Memory B cell (primary cell): ENCODE measurements at regions not wholly inside any gene's neighbourhood (a gene's known extent, or its start where the extent isn't known, plus 50 kb on each side); places are given as distances from the start of the nearest gene placed in this dataset.
"Not testable (repeated sequence)": the region's sequence is repeated elsewhere in the genome, so short reads cannot be mapped to it uniquely, and the experiment has no call there.

Source experiments
- ATAC-seq: fragments of 150-1000 bp; cut with Tn5 transposase; 2 replicates; pipeline ENCODE4 v1.10.0; 2021; ENCODE audit warnings: low read depth, mild to moderate bottlenecking, moderate library complexity
- DNase-seq, 2 donors: peaks; one replicate each; pipeline ENCODE4 v3.0.0; 2022; ENCODE audit warnings: low spot score in 2 of 2
- H3K27ac Mint-ChIP-seq: one replicate; pipeline ENCODE4 v1.8.0; 2022; ENCODE audit warnings: mild to moderate bottlenecking, moderate library complexity, mixed read lengths
- H3K27me3 Mint-ChIP-seq: one replicate; pipeline ENCODE4 v1.8.0; 2022; ENCODE audit warnings: mixed read lengths
- H3K36me3 Mint-ChIP-seq: one replicate; pipeline ENCODE4 v1.8.0; 2022; ENCODE audit warnings: mild to moderate bottlenecking, mixed read lengths
- H3K4me1 Mint-ChIP-seq: one replicate; pipeline ENCODE4 v1.8.0; 2022; ENCODE audit warnings: mixed read lengths
- H3K4me3 Mint-ChIP-seq: one replicate; pipeline ENCODE4 v1.8.0; 2022; ENCODE audit warnings: mild to moderate bottlenecking, moderate library complexity, mixed read lengths
- H3K9me3 Mint-ChIP-seq: one replicate; pipeline ENCODE4 v1.8.0; 2022; ENCODE audit warnings: mixed read lengths

GRCh38 chrX:113492895-113493294 lies 652.3 kb upstream of the AMOT start:
- peaks cover 5% of the 10 kb centered on the region for H3K9me3 Mint-ChIP-seq
- ATAC-seq: no peak
- H3K27me3 Mint-ChIP-seq: no peaks in the 10 kb centered on the region

DNA sequence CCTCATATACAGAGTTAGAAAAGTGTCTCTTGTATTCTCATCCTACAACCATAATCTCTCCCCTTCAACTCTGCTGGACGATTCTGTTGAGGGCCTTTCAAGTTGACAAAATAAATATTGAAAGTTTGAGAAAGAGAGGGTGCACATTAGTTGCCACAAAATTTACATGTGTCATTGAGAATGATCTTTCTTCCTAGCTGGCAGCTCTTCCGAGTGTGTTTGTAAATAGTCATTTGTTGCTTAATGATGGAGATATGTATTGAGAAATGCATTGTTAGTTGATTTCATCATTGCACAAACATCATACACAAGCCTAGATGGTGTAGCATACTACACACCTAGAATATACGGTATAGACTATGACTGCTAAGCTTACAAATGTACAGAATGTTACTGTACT lies 632.8 kb upstream of the AMOT start:
- DNase-seq (no peak), ATAC-seq (no peak)
- Mint-ChIP-seq H3K4me3 (no peak overlapping the region), H3K27me3 (no peaks in the 10 kb centered on the region), H3K36me3 (no peaks in the 10 kb centered on the region), H3K9me3 (no peaks in the 10 kb centered on the region), H3K27ac (peak overlapping the region; percentile 69), H3K4me1 (peaks cover 7% of the 10 kb centered on the region)

More at GRCh38 chrX:113492895-113493294, 652.3 kb upstream of the AMOT start:
- Mint-ChIP-seq H3K4me3 (no peak overlapping the region), H3K27ac (no peak overlapping the region), H3K36me3 (no peaks in the 10 kb centered on the region), H3K4me1 (no peaks in the 10 kb centered on the region)
- no peak for DNase-seq

DNA sequence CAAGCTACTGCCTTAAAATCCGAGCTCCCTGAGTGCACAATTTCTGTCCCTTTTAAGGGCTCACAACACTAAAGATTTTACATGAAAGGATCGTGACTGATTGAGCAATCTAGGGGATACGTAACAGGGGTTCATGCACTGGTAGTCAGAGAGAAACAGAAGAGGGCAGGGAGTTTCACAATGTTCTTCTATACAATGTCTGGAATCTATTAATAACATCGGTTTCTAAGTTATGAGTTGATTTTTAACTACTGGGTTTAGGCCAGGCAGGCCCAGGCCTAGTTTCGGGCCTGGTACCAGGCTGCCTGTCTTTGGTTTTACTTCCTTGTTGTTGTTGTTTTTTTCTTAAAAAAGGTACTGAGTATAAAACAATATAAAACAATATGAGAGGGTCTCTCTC lies 632.4 kb upstream of the AMOT start:
- DNase-seq, H3K9me3 Mint-ChIP-seq, H3K4me1 Mint-ChIP-seq, H3K36me3 Mint-ChIP-seq, ATAC-seq, H3K27me3 Mint-ChIP-seq, H3K4me3 Mint-ChIP-seq: not testable (repeated sequence)
- peak overlapping the region; percentile 69 for H3K27ac Mint-ChIP-seq

DNA sequence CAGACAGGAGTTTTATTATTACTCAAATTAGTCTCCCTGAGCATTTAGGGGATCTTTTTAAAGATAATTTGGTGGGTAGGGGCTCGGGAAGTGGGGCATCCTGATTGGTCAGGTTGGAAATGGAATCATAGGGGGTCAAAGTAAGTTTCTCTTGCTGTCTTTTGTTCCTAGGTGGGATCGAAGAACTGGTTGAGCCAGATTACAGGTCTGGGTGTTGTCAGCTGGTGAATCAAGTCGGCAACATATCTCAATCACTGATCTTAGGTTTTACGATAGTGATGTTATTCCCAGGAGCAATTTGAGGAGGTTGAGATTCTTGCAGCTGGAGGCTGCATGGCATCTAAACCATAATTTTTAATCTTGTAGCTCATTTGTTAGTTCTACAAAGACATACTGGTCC lies 629.5 kb upstream of the AMOT start:
- ATAC-seq (no peak), DNase-seq (no peak)
- H3K27ac Mint-ChIP-seq: no peak overlapping the region
- H3K36me3 Mint-ChIP-seq: no peaks in the 10 kb centered on the region
- no peaks in the 10 kb centered on the region for H3K9me3 Mint-ChIP-seq
- no peaks in the 10 kb centered on the region for H3K27me3 Mint-ChIP-seq
- no peak overlapping the region for H3K4me3 Mint-ChIP-seq
- H3K4me1 Mint-ChIP-seq: peaks cover 7% of the 10 kb centered on the region

GRCh38 chrX:113457719-113458118 lies 617.1 kb upstream of the AMOT start:
- no peaks in the 10 kb centered on the region for H3K27me3 Mint-ChIP-seq
- peaks cover 2% of the 10 kb centered on the region for H3K9me3 Mint-ChIP-seq
- H3K4me1 Mint-ChIP-seq: no peaks in the 10 kb centered on the region
- H3K4me3 Mint-ChIP-seq: no peak overlapping the region
- H3K27ac Mint-ChIP-seq: no peak overlapping the region
- DNase-seq: no peak
- no peak for ATAC-seq
- no peaks in the 10 kb centered on the region for H3K36me3 Mint-ChIP-seq

DNA sequence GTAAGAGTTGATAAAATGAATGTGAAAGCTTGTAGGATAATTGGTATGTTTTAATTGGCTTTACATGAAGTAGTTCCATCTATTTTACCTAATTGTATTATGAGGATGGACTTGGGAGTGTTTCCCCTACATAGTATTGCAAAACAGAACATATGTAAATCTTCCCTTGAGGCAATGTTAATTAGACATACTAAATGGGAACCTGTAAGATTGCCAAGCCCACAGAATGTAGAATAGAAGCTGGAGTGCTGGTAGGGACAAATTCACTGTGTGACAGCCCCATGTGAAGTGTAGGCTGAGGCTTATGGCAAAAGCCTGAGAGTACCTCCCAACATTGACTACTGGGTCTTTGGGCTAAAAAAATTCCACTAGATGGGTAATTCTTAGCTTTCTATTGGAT lies 615.0 kb upstream of the AMOT start:
- H3K4me3 Mint-ChIP-seq: no peak overlapping the region
- H3K27me3 Mint-ChIP-seq: no peaks in the 10 kb centered on the region
- no peaks in the 10 kb centered on the region for H3K36me3 Mint-ChIP-seq
- DNase-seq (no peak), ATAC-seq (no peak)
- no peak overlapping the region for H3K27ac Mint-ChIP-seq
- H3K4me1 Mint-ChIP-seq: no peaks in the 10 kb centered on the region
- peaks cover 2% of the 10 kb centered on the region for H3K9me3 Mint-ChIP-seq

- Mint-ChIP-seq H3K36me3 (peaks cover 2% of the 10 kb centered on the region), H3K27ac (no peak overlapping the region), H3K9me3 (peaks cover 5% of the 10 kb centered on the region), H3K4me3 (no peak overlapping the region), H3K27me3 (peaks cover 2% of the 10 kb centered on the region), H3K4me1 (no peaks in the 10 kb centered on the region)
- DNase-seq (no peak), ATAC-seq (no peak)
Measured at GRCh38 chrX:113429011-113429410, 588.4 kb upstream of the AMOT start.

GRCh38 chrX:113422323-113422722 lies 581.7 kb upstream of the AMOT start:
- DNase-seq (no peak), ATAC-seq (peak; percentile 50)
- Mint-ChIP-seq H3K27ac (peak overlapping the region; percentile 76), H3K4me1 (peaks cover 3% of the 10 kb centered on the region), H3K9me3 (peaks cover 2% of the 10 kb centered on the region), H3K27me3 (no peaks in the 10 kb centered on the region), H3K36me3 (no peaks in the 10 kb centered on the region), H3K4me3 (peak overlapping the region; percentile 65)

DNA sequence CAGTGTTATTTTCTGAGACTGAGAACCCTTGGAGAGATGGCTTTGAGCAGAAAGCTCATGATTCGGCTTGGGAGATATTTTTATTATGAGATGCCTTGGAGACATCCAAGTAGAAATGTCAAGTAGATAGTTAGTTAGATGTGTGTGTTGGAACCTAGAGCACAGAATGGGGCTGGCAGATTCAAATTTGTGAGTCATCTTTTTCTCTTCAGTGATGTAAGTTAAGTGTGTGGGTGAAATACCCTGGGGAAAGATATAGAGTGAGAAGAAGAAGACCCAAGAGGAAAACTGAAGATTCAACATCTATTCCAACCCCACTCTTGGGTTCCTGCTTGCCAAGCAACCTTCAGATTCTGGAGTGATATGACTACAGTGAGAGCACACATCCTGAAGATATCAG lies 580.8 kb upstream of the AMOT start:
- no peaks in the 10 kb centered on the region for H3K36me3 Mint-ChIP-seq
- DNase-seq (no peak), ATAC-seq (no peak)
- H3K27me3 Mint-ChIP-seq: no peaks in the 10 kb centered on the region
- H3K9me3 Mint-ChIP-seq: peaks cover 3% of the 10 kb centered on the region
- peaks cover 3% of the 10 kb centered on the region for H3K4me1 Mint-ChIP-seq
- no peak overlapping the region for H3K4me3 Mint-ChIP-seq
- H3K27ac Mint-ChIP-seq: no peak overlapping the region

DNA sequence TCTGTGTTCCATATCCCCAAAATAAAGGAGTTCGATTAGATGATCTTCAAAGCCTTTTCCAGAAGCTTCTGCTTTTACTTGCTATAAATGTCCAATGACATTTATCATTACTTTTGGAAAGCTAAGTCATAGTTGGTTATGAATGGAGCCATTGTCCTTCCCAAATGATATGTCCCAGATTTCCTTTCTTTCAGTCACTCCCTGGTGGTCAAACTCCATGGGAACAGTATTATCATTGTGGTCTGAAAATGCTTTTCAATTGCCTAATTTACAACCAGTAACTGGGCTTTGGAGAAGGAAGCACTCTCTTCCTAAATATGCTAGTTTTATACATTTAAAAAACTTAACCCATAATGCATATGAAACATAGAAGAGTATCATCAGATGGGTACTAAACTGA lies 571.5 kb upstream of the AMOT start:
- no peak overlapping the region for H3K27ac Mint-ChIP-seq
- H3K4me1 Mint-ChIP-seq: no peaks in the 10 kb centered on the region
- ATAC-seq (no peak), DNase-seq (no peak)
- H3K27me3 Mint-ChIP-seq: no peaks in the 10 kb centered on the region
- H3K4me3 Mint-ChIP-seq: no peak overlapping the region
- peaks cover 1% of the 10 kb centered on the region for H3K9me3 Mint-ChIP-seq
- no peaks in the 10 kb centered on the region for H3K36me3 Mint-ChIP-seq

DNA sequence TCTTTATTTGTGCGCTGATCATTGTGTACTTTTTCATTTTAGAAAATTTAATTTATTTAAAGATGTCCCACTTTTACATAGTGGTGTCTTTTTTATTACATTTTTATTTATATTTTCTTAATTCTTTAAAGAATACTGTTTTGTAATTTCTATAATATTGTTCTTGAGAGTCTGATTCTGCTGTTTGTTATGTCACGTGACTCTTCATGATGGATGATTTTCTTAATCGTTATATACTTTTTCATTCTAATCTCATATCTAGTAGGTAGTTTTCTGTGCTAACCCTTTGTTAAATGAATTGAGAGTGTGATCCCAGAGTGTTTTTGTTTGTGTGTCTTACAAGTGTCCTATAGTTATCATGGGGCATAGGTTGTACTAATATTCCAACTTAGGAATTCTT lies 568.2 kb upstream of the AMOT start:
- no peaks in the 10 kb centered on the region for H3K4me1 Mint-ChIP-seq
- no peaks in the 10 kb centered on the region for H3K27me3 Mint-ChIP-seq
- no peaks in the 10 kb centered on the region for H3K9me3 Mint-ChIP-seq
- no peaks in the 10 kb centered on the region for H3K36me3 Mint-ChIP-seq
- ATAC-seq: no peak
- H3K27ac Mint-ChIP-seq: no peak overlapping the region
- no peak for DNase-seq
- no peak overlapping the region for H3K4me3 Mint-ChIP-seq

DNA sequence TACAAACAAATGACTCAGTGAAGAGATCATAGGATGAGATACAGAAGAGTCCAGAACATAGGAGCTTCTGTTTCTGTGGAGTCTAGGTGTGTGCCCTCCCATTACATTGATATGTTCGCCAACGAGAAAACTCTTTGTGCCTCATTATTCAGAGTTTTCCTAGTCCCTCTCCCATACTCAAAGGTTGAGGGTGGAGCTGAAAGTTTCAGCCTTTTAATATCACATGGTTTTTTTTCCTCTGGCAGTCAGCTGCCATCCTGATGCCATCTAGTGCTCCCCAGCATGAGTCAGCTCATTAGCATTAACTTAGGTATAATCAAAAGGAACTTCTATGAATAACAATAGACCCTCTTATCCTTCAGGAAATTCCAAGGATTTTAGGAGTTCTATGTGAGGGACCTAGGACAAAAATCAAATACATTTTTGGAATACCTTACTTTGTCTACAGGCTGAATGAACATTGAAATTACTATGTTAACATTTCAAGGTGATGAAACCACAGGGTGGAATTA lies 559.6 kb upstream of the AMOT start:
- Mint-ChIP-seq H3K4me1 (no peaks in the 10 kb centered on the region), H3K27me3 (no peaks in the 10 kb centered on the region), H3K36me3 (no peaks in the 10 kb centered on the region), H3K9me3 (peaks cover 2% of the 10 kb centered on the region), H3K27ac (no peak overlapping the region), H3K4me3 (no peak overlapping the region)
- ATAC-seq: no peak
- DNase-seq: no peak

- Mint-ChIP-seq H3K9me3 (peaks cover 2% of the 10 kb centered on the region), H3K36me3 (no peaks in the 10 kb centered on the region), H3K27me3 (no peaks in the 10 kb centered on the region), H3K4me3 (no peak overlapping the region), H3K27ac (no peak overlapping the region), H3K4me1 (no peaks in the 10 kb centered on the region)
- DNase-seq: no peak
- ATAC-seq: no peak
Measured at GRCh38 chrX:113399506-113400192, 559.0 kb upstream of the AMOT start.

DNA sequence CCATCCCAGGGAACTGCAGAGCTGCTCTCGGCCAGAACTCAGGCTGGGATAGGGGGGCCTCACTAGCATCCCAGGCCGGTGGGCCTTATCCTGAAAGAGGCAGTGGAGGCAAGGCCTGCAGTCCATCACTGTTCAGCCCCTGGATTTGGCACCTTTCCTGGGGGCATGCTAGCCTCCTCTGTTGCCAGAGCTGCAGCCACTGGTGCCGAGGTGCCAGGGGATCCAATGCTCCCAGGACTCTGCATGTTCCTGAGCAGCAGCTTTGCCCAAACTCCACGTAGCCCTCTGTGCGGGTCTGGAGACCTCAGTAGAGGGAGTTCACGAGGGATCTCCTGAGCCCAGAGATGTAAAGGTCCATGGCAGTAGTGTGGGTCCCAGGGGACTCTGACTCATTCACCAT lies 551.7 kb upstream of the AMOT start:
- Mint-ChIP-seq H3K4me1 (no peaks in the 10 kb centered on the region), H3K9me3 (peaks cover 2% of the 10 kb centered on the region), H3K4me3 (no peak overlapping the region), H3K36me3 (no peaks in the 10 kb centered on the region), H3K27me3 (no peaks in the 10 kb centered on the region), H3K27ac (no peak overlapping the region)
- ATAC-seq: no peak
- DNase-seq: no peak

DNA sequence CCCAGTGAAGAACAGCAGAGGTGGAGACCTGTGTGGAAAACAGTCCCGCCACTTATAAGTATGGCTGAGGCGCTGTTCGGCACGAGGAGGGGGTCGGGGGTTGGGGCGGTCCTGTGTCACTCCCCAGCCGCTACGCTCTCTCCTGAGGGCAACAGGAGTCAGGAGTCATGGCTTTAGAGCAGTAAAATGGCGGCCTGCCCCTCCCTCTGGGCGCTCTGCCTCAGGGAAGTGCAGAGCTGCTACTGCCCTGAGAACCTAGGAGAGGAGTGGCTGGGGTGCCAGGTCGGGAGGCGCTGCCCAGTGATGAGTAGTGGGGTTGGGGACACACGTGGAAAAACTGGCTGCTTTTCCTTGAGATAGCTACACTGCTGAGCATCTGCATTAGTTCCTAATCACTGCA lies 551.2 kb upstream of the AMOT start:
- ATAC-seq (no peak), DNase-seq (no peak)
- H3K27me3 Mint-ChIP-seq: no peaks in the 10 kb centered on the region
- no peak overlapping the region for H3K4me3 Mint-ChIP-seq
- H3K4me1 Mint-ChIP-seq: no peaks in the 10 kb centered on the region
- H3K36me3 Mint-ChIP-seq: no peaks in the 10 kb centered on the region
- no peak overlapping the region for H3K27ac Mint-ChIP-seq
- H3K9me3 Mint-ChIP-seq: peaks cover 2% of the 10 kb centered on the region
